ENCODE measurements at regions not wholly inside any gene's neighbourhood (a gene's known extent, or its start where the extent isn't known, plus 50 kb on each side); places are given as distances from the start of the nearest gene placed in this dataset.

DNA sequence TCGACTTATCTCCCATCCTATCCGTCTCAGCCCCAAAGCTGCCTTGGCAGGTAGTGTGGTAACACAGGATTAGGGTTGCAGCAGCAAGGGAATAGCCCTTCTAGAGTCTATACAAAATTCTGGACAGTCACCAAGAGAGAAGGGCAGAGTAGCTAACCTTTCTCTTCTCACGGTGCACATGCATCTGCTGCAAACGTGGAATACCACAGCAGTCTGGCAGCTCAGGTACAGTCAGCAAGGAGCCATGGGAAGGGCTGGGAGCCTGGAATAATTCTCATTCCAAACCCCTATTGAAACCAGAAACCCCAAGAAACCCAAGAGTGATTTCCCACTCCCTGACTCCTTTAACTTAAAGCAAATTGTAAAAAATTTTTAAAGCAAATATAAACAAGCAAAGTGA lies 92.3 kb upstream of the THRB start:
- CTCF ChIA-PET = interaction anchor here (0.6 to 2.9 kb wide), 4 partner anchors 11 to 93 kb away, joined by 3 to 18 read pairs (median 4); no protein-coding TSS in a partner anchor
- no peaks in the 10 kb centered on the region for H3K27me3 ChIP-seq (ENCODE audit: control insufficient read depth in 2 of 2, insufficient read depth in 2 of 2, low read length in 2 of 2)

GRCh38 chr3:24588629-24589512 lies 94.2 kb upstream of the THRB start:
- intact Hi-C loops (cut with micrococcal nuclease) (loop anchor here (1.0 to 5.0 kb wide), 2 partner anchors 347 to 1077 kb away; no protein-coding TSS in a partner anchor), dilution Hi-C loops (cut with MboI; ENCODE audit: extremely low pct_ligation_motif_present, low sequenced_read_pairs) (no loop called here)
- H3K4me3 ChIP-seq (replicated peaks in 1 of 3; ENCODE audit: insufficient read depth in 1 of 3, low read depth in 1 of 3, low read length in 3 of 3) = peak overlapping the region in 1 of 3 experiments; percentile 27
- H3K4me2 ChIP-seq (ENCODE audit: insufficient read depth, low read length) = peak overlapping the region; percentile 67
- no peaks in the 10 kb centered on the region for H3K27me3 ChIP-seq (ENCODE audit: control insufficient read depth in 2 of 2, insufficient read depth in 2 of 2, low read length in 2 of 2)
- no peaks in the 10 kb centered on the region for H3K79me2 ChIP-seq (ENCODE audit: control insufficient read depth, insufficient read depth, low read length)
- peaks cover 36% of the 10 kb centered on the region for H3K4me1 ChIP-seq (ENCODE audit: control insufficient read depth, extremely low read depth, insufficient read depth, low read length)
- ChIA-PET CTCF (interaction anchor here (0.7 to 2.9 kb wide), 11 partner anchors 9 to 324 kb away, joined by 3 to 18 read pairs (median 5); no protein-coding TSS in a partner anchor), POLR2A (interaction anchor here (0.6 kb wide), 1 partner anchor 61 kb away, joined by 3 read pairs; no protein-coding TSS in a partner anchor)
- FAIRE-seq = peak; percentile 59
- TF ChIP-seq, protein P1, sequence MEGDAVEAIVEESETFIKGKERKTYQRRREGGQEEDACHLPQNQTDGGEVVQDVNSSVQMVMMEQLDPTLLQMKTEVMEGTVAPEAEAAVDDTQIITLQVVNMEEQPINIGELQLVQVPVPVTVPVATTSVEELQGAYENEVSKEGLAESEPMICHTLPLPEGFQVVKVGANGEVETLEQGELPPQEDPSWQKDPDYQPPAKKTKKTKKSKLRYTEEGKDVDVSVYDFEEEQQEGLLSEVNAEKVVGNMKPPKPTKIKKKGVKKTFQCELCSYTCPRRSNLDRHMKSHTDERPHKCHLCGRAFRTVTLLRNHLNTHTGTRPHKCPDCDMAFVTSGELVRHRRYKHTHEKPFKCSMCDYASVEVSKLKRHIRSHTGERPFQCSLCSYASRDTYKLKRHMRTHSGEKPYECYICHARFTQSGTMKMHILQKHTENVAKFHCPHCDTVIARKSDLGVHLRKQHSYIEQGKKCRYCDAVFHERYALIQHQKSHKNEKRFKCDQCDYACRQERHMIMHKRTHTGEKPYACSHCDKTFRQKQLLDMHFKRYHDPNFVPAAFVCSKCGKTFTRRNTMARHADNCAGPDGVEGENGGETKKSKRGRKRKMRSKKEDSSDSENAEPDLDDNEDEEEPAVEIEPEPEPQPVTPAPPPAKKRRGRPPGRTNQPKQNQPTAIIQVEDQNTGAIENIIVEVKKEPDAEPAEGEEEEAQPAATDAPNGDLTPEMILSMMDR (IDR thresholded peaks at IDR 0.05; ENCODE audit: extremely low read depth in 1 of 2, insufficient read depth in 1 of 2, low read depth in 1 of 2, low read length in 2 of 2) = no peak
- TF ChIP-seq FOS (IDR thresholded peaks at IDR 0.05; ENCODE audit: borderline replicate concordance, insufficient read depth, low read length) = peak; percentile 25
- peak; percentile 70 for TF ChIP-seq POLR2AphosphoS5 (IDR thresholded peaks at IDR 0.05; ENCODE audit: insufficient read depth, low read depth, low read length)
- TF ChIP-seq POLR2A (IDR thresholded peaks at IDR 0.05; ENCODE audit: low read depth, low read length) = peak; percentile 52
- TF ChIP-seq GATA2 (IDR thresholded peaks at IDR 0.05; ENCODE audit: insufficient read depth, insufficient read length, low read depth, low read length) = peak; percentile 97
- peak; percentile 27 for TF ChIP-seq JUN (IDR thresholded peaks at IDR 0.05; ENCODE audit: borderline replicate concordance, insufficient read depth, insufficient read length, low read depth)
- no peak for TF ChIP-seq EZH2 (IDR thresholded peaks at IDR 0.05; ENCODE audit: borderline replicate concordance, low read depth, low read length, severe bottlenecking)
- TF ChIP-seq MYC (IDR thresholded peaks at IDR 0.05; ENCODE audit: low read depth, low read length) = no peak
- no peak for TF ChIP-seq MAX (IDR thresholded peaks at IDR 0.05; ENCODE audit: insufficient read depth, insufficient read length)
- no peak overlapping the region for H3K9ac ChIP-seq (replicated peaks; ENCODE audit: extremely low read depth, insufficient read depth, low read length)
- no peaks in the 10 kb centered on the region for H3K9me1 ChIP-seq (replicated peaks; ENCODE audit: control insufficient read depth, extremely low read depth, insufficient read depth, low read length)
- BruUV-seq (replicated peaks) = no TSS peak
- peak overlapping the region; percentile 9 for H2AFZ ChIP-seq (ENCODE audit: low read depth, low read length)
- peak; percentile 87 for DNase-seq (ENCODE audit: low read depth, low spot score)
- no peaks in the 10 kb centered on the region for H3K36me3 ChIP-seq (ENCODE audit: control insufficient read depth in 2 of 2, extremely low read depth in 1 of 2, insufficient read depth in 2 of 2, low read length in 2 of 2)
- H3K27ac ChIP-seq (ENCODE audit: insufficient read depth, low read depth, low read length) = peak overlapping the region; percentile 28
- no peaks in the 10 kb centered on the region for H3K9me3 ChIP-seq (replicated peaks; ENCODE audit: control insufficient read depth, insufficient read depth, low read length)
- no peaks in the 10 kb centered on the region for H4K20me1 ChIP-seq (replicated peaks; ENCODE audit: control insufficient read depth, extremely low read depth, insufficient read depth, low read length)

More for the DNA sequence above, 92.3 kb upstream of the THRB start:
- Histone ChIP-seq H3K9me1 (replicated peaks; ENCODE audit: control insufficient read depth, extremely low read depth, insufficient read depth, low read length) (no peaks in the 10 kb centered on the region), H3K36me3 (ENCODE audit: control insufficient read depth in 2 of 2, extremely low read depth in 1 of 2, insufficient read depth in 2 of 2, low read length in 2 of 2) (no peaks in the 10 kb centered on the region), H3K4me3 (replicated peaks in 1 of 3; ENCODE audit: insufficient read depth in 1 of 3, low read depth in 1 of 3, low read length in 3 of 3) (no peak overlapping the region), H3K79me2 (ENCODE audit: control insufficient read depth, insufficient read depth, low read length) (no peaks in the 10 kb centered on the region), H3K9ac (replicated peaks; ENCODE audit: extremely low read depth, insufficient read depth, low read length) (no peak overlapping the region), H3K27ac (ENCODE audit: insufficient read depth, low read depth, low read length) (no peak overlapping the region), H2AFZ (ENCODE audit: low read depth, low read length) (no peak overlapping the region), H3K9me3 (replicated peaks; ENCODE audit: control insufficient read depth, insufficient read depth, low read length) (no peaks in the 10 kb centered on the region), H3K4me2 (ENCODE audit: insufficient read depth, low read length) (no peak overlapping the region), H3K4me1 (ENCODE audit: control insufficient read depth, extremely low read depth, insufficient read depth, low read length) (peaks cover 34% of the 10 kb centered on the region), H4K20me1 (replicated peaks; ENCODE audit: control insufficient read depth, extremely low read depth, insufficient read depth, low read length) (no peaks in the 10 kb centered on the region)
- intact Hi-C loops (cut with micrococcal nuclease) = loop anchor here (5.0 kb wide), 1 partner anchor 1075 kb away; no protein-coding TSS in a partner anchor
- BruUV-seq (replicated peaks) = no TSS peak
- dilution Hi-C loops (cut with MboI; ENCODE audit: extremely low pct_ligation_motif_present, low sequenced_read_pairs) = no loop called here
- no peak for FAIRE-seq
- POLR2A ChIA-PET = no interaction called here
- TF ChIP-seq GATA2 (IDR thresholded peaks at IDR 0.05; ENCODE audit: insufficient read depth, insufficient read length, low read depth, low read length) (no peak), POLR2A (IDR thresholded peaks at IDR 0.05; ENCODE audit: low read depth, low read length) (no peak), MAX (IDR thresholded peaks at IDR 0.05; ENCODE audit: insufficient read depth, insufficient read length) (no peak)
- DNase-seq (ENCODE audit: low read depth, low spot score) = no peak

All from endothelial cell of umbilical vein (primary cell).